Loucy (cell line): ENCODE measurements at regions not wholly inside any gene's neighbourhood (a gene's known extent, or its start where the extent isn't known, plus 50 kb on each side); places are given as distances from the start of the nearest gene placed in this dataset.

Experiments used
- H2AFZ ChIP-seq: fragments of 200-600 bp; sonication (generic); 2 replicates; pipeline ENCODE4 v1.6.0; 2016; ENCODE audit warnings: antibody characterized with exemption, mild to moderate bottlenecking, low read length, moderate library complexity
- H3F3A ChIP-seq: fragments of 200-600 bp; 2 replicates; pipeline ENCODE4 v1.6.0; 2016; ENCODE audit warnings: antibody characterized with exemption, low read depth, mild to moderate bottlenecking
- H3K27me3 ChIP-seq: fragments of 200-600 bp; sonication (generic); 2 replicates; pipeline ENCODE4 v1.6.1; 2014; ENCODE audit warnings: low read length, mild to moderate bottlenecking; ENCODE audit not compliant: insufficient read depth, poor library complexity, severe bottlenecking
- H3K36me3 ChIP-seq: fragments of 200-600 bp; sonication (generic); 2 replicates; pipeline ENCODE4 v1.6.1; 2016; ENCODE audit warnings: low read length; ENCODE audit not compliant: insufficient read depth
- H3K4me1 ChIP-seq: fragments of 200-600 bp; sonication (generic); 2 replicates; pipeline ENCODE4 v1.5.1; 2014; ENCODE audit warnings: low read length, mild to moderate bottlenecking; ENCODE audit not compliant: insufficient read depth, poor library complexity, severe bottlenecking
- H3K4me2 ChIP-seq: fragments of 200-600 bp; sonication (generic); 2 replicates; pipeline ENCODE4 v1.6.0; 2014; ENCODE audit warnings: antibody characterized with exemption, low read length, low read depth, mild to moderate bottlenecking; ENCODE audit not compliant: poor library complexity, severe bottlenecking
- H3K4me3 ChIP-seq: fragments of 200-600 bp; sonication (generic); 2 replicates; pipeline ENCODE4 v1.5.1; 2014; ENCODE audit warnings: low read length, mild to moderate bottlenecking, mixed read lengths; ENCODE audit not compliant: poor library complexity, severe bottlenecking
- H3K79me2 ChIP-seq: fragments of 200-600 bp; sonication (generic); 2 replicates; pipeline ENCODE4 v1.6.1; 2014; ENCODE audit warnings: low read length; ENCODE audit not compliant: insufficient read depth
- H3K9ac ChIP-seq: fragments of 200-600 bp; sonication (generic); 2 replicates; pipeline ENCODE4 v1.6.0; 2014; ENCODE audit warnings: mild to moderate bottlenecking, low read depth, low read length, moderate library complexity; ENCODE audit not compliant: poor library complexity, severe bottlenecking
- H3K9me2 ChIP-seq: fragments of 200-600 bp; sonication (generic); replicated peaks from 2 replicates; pipeline ENCODE4 v1.6.1; 2016; ENCODE audit warnings: low read depth, low read length, mixed read lengths
- H3K9me3 ChIP-seq: fragments of 200-600 bp; sonication (generic); 2 replicates; pipeline ENCODE4 v1.6.1; 2014; ENCODE audit warnings: mild to moderate bottlenecking, antibody characterized with exemption, low read length, low read depth; ENCODE audit not compliant: insufficient read depth
- H4K20me1 ChIP-seq: fragments of 200-600 bp; sonication (generic); 2 replicates; pipeline ENCODE4 v1.6.0; 2014; ENCODE audit warnings: antibody characterized with exemption, low read length, mild to moderate bottlenecking; ENCODE audit not compliant: insufficient read depth, poor library complexity, severe bottlenecking
- CTCF ChIP-seq: fragments of 200-600 bp; sonication (generic); conservative IDR thresholded peaks from 2 replicates; pipeline ENCODE4 v1.5.1; 2014; ENCODE audit warnings: mild to moderate bottlenecking, antibody characterized with exemption, low read length
- EZH2phosphoT487 ChIP-seq: fragments of 200-600 bp; IDR thresholded peaks from 2 replicates; pipeline ENCODE4 v1.6.1; 2018; ENCODE audit warnings: antibody characterized with exemption, mild to moderate bottlenecking, moderate library complexity, borderline replicate concordance

DNA sequence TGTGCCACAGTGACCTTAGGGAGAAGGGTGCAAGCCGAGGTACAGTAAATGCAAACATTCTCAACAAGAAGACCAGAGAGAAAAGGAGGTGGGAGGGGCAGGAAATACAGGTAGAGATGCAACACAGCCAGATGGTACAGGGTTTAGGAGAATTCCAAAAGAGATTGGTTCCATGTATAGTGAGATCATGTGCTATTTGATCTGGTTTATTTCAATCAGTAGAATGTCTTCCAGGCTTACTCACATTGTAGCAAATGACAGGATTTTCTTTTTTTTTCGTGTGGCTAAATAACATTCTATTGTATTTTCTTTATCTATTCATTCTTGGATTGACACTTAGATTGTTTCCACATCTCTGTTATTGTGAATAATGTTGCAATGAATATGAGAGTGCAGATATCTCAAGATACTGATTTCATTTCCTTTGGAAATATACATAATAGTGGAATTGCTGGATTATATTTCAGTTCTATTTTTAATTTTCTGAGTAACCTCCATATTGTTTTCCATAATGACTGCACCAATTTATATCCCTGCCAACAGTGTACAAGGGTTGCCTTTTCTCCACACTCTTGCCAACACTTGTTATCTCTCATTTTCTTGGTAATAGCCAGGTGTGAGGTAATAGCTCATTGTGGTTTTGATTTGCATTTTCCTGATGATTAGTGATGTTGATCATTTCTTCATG, 107.8 kb upstream of the GAS1 start:
- no peaks in the 10 kb centered on the region for H3K79me2 ChIP-seq
- H2AFZ ChIP-seq: no peak overlapping the region
- TF ChIP-seq CTCF (no peak), EZH2phosphoT487 (no peak)
- H3K9ac ChIP-seq: no peak overlapping the region
- H3F3A ChIP-seq: no peaks in the 10 kb centered on the region
- H3K27me3 ChIP-seq: no peaks in the 10 kb centered on the region
- no peaks in the 10 kb centered on the region for H3K9me3 ChIP-seq
- H3K36me3 ChIP-seq: no peaks in the 10 kb centered on the region
- H4K20me1 ChIP-seq: no peaks in the 10 kb centered on the region
- no peak overlapping the region for H3K4me2 ChIP-seq
- no peaks in the 10 kb centered on the region for H3K4me1 ChIP-seq
- no peak overlapping the region for H3K4me3 ChIP-seq
- no peaks in the 10 kb centered on the region for H3K9me2 ChIP-seq

DNA sequence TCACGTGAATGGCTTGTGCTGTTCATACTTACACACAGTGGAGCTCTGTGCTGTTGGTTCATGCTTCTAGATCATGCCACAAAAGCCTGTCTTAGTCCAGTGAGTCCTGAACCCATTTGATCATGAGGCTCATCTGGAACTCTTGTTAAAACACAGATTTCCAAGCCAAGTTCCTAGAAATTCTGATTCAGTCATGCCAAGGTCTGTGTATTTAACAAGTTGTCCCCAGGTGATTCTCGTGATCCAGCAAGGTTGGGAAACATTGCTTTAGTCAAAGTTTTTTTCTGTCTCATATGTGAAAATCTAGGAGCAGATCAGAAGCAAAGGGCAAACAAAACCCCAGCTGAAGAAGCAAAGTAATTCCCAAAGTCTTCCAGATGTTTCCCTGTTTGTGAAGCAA, 112.5 kb upstream of the GAS1 start:
- Histone ChIP-seq H4K20me1 (no peaks in the 10 kb centered on the region), H3K4me3 (no peak overlapping the region), H3K4me2 (no peak overlapping the region), H3K9ac (no peak overlapping the region), H3K9me3 (no peaks in the 10 kb centered on the region), H3K9me2 (no peaks in the 10 kb centered on the region), H3K4me1 (no peaks in the 10 kb centered on the region), H3F3A (no peaks in the 10 kb centered on the region), H3K27me3 (no peaks in the 10 kb centered on the region), H2AFZ (no peak overlapping the region), H3K36me3 (no peaks in the 10 kb centered on the region), H3K79me2 (no peaks in the 10 kb centered on the region)
- no peak for TF ChIP-seq EZH2phosphoT487
- TF ChIP-seq CTCF: no peak

- TF ChIP-seq CTCF (no peak), EZH2phosphoT487 (no peak)
- Histone ChIP-seq H3K36me3 (no peaks in the 10 kb centered on the region), H2AFZ (no peak overlapping the region), H4K20me1 (no peaks in the 10 kb centered on the region), H3K27me3 (no peaks in the 10 kb centered on the region), H3K4me1 (no peaks in the 10 kb centered on the region), H3K9me3 (no peaks in the 10 kb centered on the region), H3K79me2 (no peaks in the 10 kb centered on the region), H3K9me2 (no peaks in the 10 kb centered on the region), H3K4me2 (no peak overlapping the region), H3K9ac (no peak overlapping the region), H3K4me3 (no peak overlapping the region), H3F3A (no peaks in the 10 kb centered on the region)
Measured at GRCh38 chr9:87062746-87063145, 115.4 kb upstream of the GAS1 start.
